MCF 10A (cell line): ENCODE measurements at regions not wholly inside any gene's neighbourhood (a gene's known extent, or its start where the extent isn't known, plus 50 kb on each side); places are given as distances from the start of the nearest gene placed in this dataset.

ENCODE experiments used
- BruUV-seq: library from RNA; stranded (reverse); fragments of 400-500 nt; replicated peaks from 2 replicates; lab custom pipeline; 2021; lab: Mats Ljungman, UMichigan
- CTCF ChIA-PET: fragments of 300-600 bp; sonication (Branson Sonifier 250); formaldehyde crosslinking; extraction: SDS; loops from one replicate; lab custom pipeline; 2021; ENCODE audit warnings: antibody characterized with exemption, inconsistent platforms; lab: Yijun Ruan, JAX
- POLR2A ChIA-PET: fragments of 300-600, 350-650 bp; sonication (Branson Sonifier 250); formaldehyde crosslinking; extraction: SDS; loops from one replicate; lab custom pipeline; 2020; ENCODE audit warnings: antibody characterized with exemption, inconsistent platforms; lab: Yijun Ruan, JAX
- DNase-seq: peaks from one replicate; pipeline ENCODE4 v3.0.0-alpha.2; 2018; ENCODE audit not compliant: unreplicated experiment
- H3K27ac Mint-ChIP-seq: one replicate; pipeline ENCODE4 v1.8.0; 2022; ENCODE audit warnings: mild to moderate bottlenecking, low read depth, mixed read lengths; ENCODE audit not compliant: unreplicated experiment
- H3K27me3 Mint-ChIP-seq: one replicate; pipeline ENCODE4 v1.8.0; 2022; ENCODE audit warnings: mixed read lengths; ENCODE audit not compliant: insufficient read depth, unreplicated experiment
- H3K36me3 Mint-ChIP-seq: one replicate; pipeline ENCODE4 v1.8.0; 2022; ENCODE audit warnings: mild to moderate bottlenecking, moderate library complexity, mixed read lengths; ENCODE audit not compliant: insufficient read depth, unreplicated experiment
- H3K4me1 Mint-ChIP-seq: one replicate; pipeline ENCODE4 v1.8.0; 2022; ENCODE audit warnings: mixed read lengths; ENCODE audit not compliant: insufficient read depth, unreplicated experiment
- H3K4me3 Mint-ChIP-seq: one replicate; pipeline ENCODE4 v1.8.0; 2022; ENCODE audit warnings: mild to moderate bottlenecking, moderate library complexity, mixed read lengths; ENCODE audit not compliant: unreplicated experiment
- H3K9me3 Mint-ChIP-seq: one replicate; pipeline ENCODE4 v1.8.0; 2022; ENCODE audit warnings: mixed read lengths; ENCODE audit not compliant: unreplicated experiment
- intact Hi-C: fragments of 100-400 bp; cut with micrococcal nuclease; formaldehyde crosslinking; loops from 2 replicates; pipeline ENCODE4 v1.14.1; 2022
- TF ChIP-seq, protein P1 (sequence below): fragments of 200-600 bp; IDR thresholded peaks from one replicate; pipeline ENCODE4 v1.8.0; 2022; ENCODE audit warnings: antibody characterized with exemption, mild to moderate bottlenecking; ENCODE audit not compliant: unreplicated experiment

DNA sequence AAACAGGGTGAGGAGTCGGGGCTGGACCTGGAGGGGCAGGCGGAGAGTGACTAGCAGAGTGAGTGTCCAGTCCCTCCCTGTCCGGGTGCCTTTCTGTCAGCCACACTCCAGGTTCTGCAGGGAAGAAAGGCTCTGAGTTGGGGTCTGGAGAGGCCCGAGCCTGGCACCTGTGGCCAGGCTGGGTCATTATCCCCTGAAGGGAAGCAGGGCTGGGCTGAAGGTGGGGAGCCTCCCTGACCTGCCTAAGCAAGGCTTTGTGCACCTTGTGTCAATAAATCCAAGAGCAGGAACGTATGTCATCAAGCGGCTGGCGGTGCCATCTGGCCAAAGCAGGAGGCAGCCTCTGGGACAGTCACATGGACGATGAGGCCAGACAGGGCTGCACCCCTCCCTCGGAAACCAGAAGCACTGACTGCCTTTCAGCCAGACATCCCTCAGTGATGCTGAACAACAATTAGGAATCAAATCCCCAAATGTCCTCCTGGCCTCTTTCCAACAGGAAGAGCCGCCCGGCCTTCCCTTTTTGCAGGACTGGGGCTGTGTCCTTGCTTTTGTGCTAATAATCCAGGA is 73.9 kb upstream of the FGF3 start:
- H3K9me3 Mint-ChIP-seq, result no peaks in the 10 kb centered on the region
- TF ChIP-seq, protein P1, sequence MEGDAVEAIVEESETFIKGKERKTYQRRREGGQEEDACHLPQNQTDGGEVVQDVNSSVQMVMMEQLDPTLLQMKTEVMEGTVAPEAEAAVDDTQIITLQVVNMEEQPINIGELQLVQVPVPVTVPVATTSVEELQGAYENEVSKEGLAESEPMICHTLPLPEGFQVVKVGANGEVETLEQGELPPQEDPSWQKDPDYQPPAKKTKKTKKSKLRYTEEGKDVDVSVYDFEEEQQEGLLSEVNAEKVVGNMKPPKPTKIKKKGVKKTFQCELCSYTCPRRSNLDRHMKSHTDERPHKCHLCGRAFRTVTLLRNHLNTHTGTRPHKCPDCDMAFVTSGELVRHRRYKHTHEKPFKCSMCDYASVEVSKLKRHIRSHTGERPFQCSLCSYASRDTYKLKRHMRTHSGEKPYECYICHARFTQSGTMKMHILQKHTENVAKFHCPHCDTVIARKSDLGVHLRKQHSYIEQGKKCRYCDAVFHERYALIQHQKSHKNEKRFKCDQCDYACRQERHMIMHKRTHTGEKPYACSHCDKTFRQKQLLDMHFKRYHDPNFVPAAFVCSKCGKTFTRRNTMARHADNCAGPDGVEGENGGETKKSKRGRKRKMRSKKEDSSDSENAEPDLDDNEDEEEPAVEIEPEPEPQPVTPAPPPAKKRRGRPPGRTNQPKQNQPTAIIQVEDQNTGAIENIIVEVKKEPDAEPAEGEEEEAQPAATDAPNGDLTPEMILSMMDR, result no peak
- DNase-seq, result no peak
- no peaks in the 10 kb centered on the region for H3K4me1 Mint-ChIP-seq
- ChIA-PET CTCF (interaction anchor here (0.6 to 2.5 kb wide), 4 partner anchors 18 to 208 kb away, joined by 3 to 13 read pairs (median 6); no protein-coding TSS in a partner anchor), POLR2A (no interaction called here)
- BruUV-seq, result no TSS peak
- no peaks in the 10 kb centered on the region for H3K36me3 Mint-ChIP-seq
- H3K27me3 Mint-ChIP-seq, result peaks cover 29% of the 10 kb centered on the region
- intact Hi-C loops, result no loop called here
- no peak overlapping the region for H3K4me3 Mint-ChIP-seq
- H3K27ac Mint-ChIP-seq, result no peak overlapping the region

DNA sequence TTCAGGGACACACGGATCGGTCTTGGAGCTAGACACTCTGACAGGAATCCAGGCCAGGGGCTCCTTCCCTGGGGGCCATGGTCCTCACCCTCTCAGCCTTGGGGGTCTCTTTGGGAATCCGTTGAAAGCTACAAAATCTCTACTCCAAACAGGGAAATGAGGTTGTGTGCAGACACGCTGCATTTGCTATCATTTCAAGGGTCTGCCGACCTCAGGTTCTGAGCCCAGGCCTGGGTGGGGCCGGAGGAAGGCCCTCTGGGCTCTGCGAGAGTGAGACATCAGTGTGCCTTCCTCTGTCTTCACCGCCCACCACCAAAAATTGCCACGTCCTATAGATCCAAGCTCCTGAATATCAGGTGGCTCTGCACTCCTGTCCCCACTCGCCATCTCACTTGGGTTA is 74.4 kb upstream of the FGF3 start:
- no peak for DNase-seq
- TF ChIP-seq, protein P1, result no peak
- Mint-ChIP-seq H3K27ac (no peak overlapping the region), H3K9me3 (no peaks in the 10 kb centered on the region), H3K4me3 (no peak overlapping the region), H3K4me1 (no peaks in the 10 kb centered on the region), H3K36me3 (no peaks in the 10 kb centered on the region), H3K27me3 (peaks cover 32% of the 10 kb centered on the region)
- ChIA-PET POLR2A (no interaction called here), CTCF (interaction anchor here (1.1 to 1.4 kb wide), 2 partner anchors 17 to 49 kb away, joined by 3 to 8 read pairs; no protein-coding TSS in a partner anchor)
- intact Hi-C loops, result no loop called here
- no TSS peak for BruUV-seq

- TF ChIP-seq, protein P1, result no peak
- Mint-ChIP-seq H3K27ac (no peak overlapping the region), H3K4me1 (no peaks in the 10 kb centered on the region), H3K9me3 (no peaks in the 10 kb centered on the region), H3K4me3 (no peak overlapping the region), H3K36me3 (no peaks in the 10 kb centered on the region), H3K27me3 (peaks cover 33% of the 10 kb centered on the region)
- no peak for DNase-seq
- intact Hi-C loops, result no loop called here
- POLR2A ChIA-PET, result no interaction called here
- BruUV-seq, result no TSS peak
- CTCF ChIA-PET, result interaction anchor here (1.4 kb wide), 1 partner anchor 16 kb away, joined by 8 read pairs; no protein-coding TSS in a partner anchor
Observed at GRCh38 chr11:69894181-69894611, 75.0 kb upstream of the FGF3 start.

- H3K27me3 Mint-ChIP-seq, result peaks cover 37% of the 10 kb centered on the region
- TF ChIP-seq, protein P1, result no peak
- no peak for DNase-seq
- no peak overlapping the region for H3K27ac Mint-ChIP-seq
- CTCF ChIA-PET, result no interaction called here
- H3K4me3 Mint-ChIP-seq, result no peak overlapping the region
- H3K36me3 Mint-ChIP-seq, result no peaks in the 10 kb centered on the region
- intact Hi-C loops, result no loop called here
- no peaks in the 10 kb centered on the region for H3K9me3 Mint-ChIP-seq
- H3K4me1 Mint-ChIP-seq, result no peaks in the 10 kb centered on the region
- POLR2A ChIA-PET, result no interaction called here
- BruUV-seq, result no TSS peak
Observed at GRCh38 chr11:69894648-69895047, 75.4 kb upstream of the FGF3 start.
